PFSK-1 (cell line): ENCODE measurements at regions not wholly inside any gene's neighbourhood (a gene's known extent, or its start where the extent isn't known, plus 50 kb on each side); places are given as distances from the start of the nearest gene placed in this dataset.
A peak's percentile ranks its signal among the peaks of the same experiment; 100 is the strongest.

Source experiments
- FOXP2 ChIP-seq: optimal IDR thresholded peaks from 2 replicates; pipeline ENCODE3; 2011; ENCODE audit warnings: borderline replicate concordance, control low read depth, inconsistent platforms; ENCODE audit not compliant: insufficient read depth; ENCODE audit errors: extremely low read length, extremely low read depth
- POLR2AphosphoS5 ChIP-seq: IDR thresholded peaks from 2 replicates; pipeline ENCODE4 v1.6.1; 2012; ENCODE audit warnings: low read depth, mild to moderate bottlenecking, control low read depth, low read length, moderate library complexity
- SIN3A ChIP-seq: IDR thresholded peaks from 2 replicates; pipeline ENCODE4 v1.6.1; 2012; ENCODE audit warnings: mild to moderate bottlenecking, low read length, moderate library complexity, borderline replicate concordance; ENCODE audit not compliant: insufficient read depth
- TAF1 ChIP-seq: IDR thresholded peaks from 2 replicates; pipeline ENCODE4 v1.6.1; 2012; ENCODE audit warnings: low read length, control low read depth, borderline replicate concordance; ENCODE audit not compliant: insufficient read depth
- TF ChIP-seq, protein P1 (sequence below), 2 experiments: IDR thresholded peaks; 2 replicates each; pipeline versions ENCODE4 v1.6.1 to v1.8.0; 2011 to 2012; ENCODE audit warnings: low read depth in 2 of 2, low read length in 2 of 2, control low read depth in 1 of 2, inconsistent platforms in 1 of 2, mild to moderate bottlenecking in 1 of 2, moderate library complexity in 1 of 2; ENCODE audit not compliant: insufficient read depth in 1 of 2

DNA sequence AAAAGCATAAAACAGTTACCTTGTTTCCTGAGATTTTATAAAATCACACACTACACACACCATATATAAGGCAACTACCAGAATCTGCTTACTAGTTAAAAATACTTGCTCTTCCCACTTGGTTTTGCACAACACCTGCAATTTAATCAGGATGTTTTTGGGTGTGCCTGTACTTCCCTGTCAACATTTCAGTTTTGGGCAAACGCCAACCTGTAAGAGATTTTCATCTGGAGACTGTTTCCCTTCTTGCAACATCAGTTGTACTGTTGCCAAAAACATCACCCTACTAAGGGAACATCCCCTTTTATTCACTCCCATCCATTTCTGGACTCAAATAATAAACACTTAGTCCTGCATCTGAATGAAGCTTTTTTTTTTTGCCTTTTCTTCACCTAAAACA is 172.3 kb downstream of the DUSP6 start:
- TF ChIP-seq POLR2AphosphoS5 (no peak), SIN3A (peak; percentile 48; the same call in 1 of the 2 replicates), TAF1 (peak; percentile 38; the same call in 1 of the 2 replicates), FOXP2 (no peak)
- TF ChIP-seq, protein P1, sequence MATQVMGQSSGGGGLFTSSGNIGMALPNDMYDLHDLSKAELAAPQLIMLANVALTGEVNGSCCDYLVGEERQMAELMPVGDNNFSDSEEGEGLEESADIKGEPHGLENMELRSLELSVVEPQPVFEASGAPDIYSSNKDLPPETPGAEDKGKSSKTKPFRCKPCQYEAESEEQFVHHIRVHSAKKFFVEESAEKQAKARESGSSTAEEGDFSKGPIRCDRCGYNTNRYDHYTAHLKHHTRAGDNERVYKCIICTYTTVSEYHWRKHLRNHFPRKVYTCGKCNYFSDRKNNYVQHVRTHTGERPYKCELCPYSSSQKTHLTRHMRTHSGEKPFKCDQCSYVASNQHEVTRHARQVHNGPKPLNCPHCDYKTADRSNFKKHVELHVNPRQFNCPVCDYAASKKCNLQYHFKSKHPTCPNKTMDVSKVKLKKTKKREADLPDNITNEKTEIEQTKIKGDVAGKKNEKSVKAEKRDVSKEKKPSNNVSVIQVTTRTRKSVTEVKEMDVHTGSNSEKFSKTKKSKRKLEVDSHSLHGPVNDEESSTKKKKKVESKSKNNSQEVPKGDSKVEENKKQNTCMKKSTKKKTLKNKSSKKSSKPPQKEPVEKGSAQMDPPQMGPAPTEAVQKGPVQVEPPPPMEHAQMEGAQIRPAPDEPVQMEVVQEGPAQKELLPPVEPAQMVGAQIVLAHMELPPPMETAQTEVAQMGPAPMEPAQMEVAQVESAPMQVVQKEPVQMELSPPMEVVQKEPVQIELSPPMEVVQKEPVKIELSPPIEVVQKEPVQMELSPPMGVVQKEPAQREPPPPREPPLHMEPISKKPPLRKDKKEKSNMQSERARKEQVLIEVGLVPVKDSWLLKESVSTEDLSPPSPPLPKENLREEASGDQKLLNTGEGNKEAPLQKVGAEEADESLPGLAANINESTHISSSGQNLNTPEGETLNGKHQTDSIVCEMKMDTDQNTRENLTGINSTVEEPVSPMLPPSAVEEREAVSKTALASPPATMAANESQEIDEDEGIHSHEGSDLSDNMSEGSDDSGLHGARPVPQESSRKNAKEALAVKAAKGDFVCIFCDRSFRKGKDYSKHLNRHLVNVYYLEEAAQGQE (IDR thresholded peaks at IDR 0.05; ENCODE audit: insufficient read depth in 1 of 2, low read depth in 2 of 2, low read length in 2 of 2), result 0 out of 4 replicates have a peak, but pooled peaks of 1 of the 2 experiments have one; percentile 31
